GM23338 (cell line): ENCODE measurements at regions not wholly inside any gene's neighbourhood (a gene's known extent, or its start where the extent isn't known, plus 50 kb on each side); places are given as distances from the start of the nearest gene placed in this dataset.

ENCODE experiments used
- ATAC-seq: fragments of 200-7000 bp; cut with Tn5 transposase; 3 replicates; pipeline ENCODE4 v1.9.1; 2020
- DNase-seq: peaks from one replicate; pipeline ENCODE4 v3.0.0-alpha.2; 2015; ENCODE audit warnings: low spot score
- H2AFZ ChIP-seq: fragments of 200-600 bp; sonication (generic); 2 replicates; pipeline ENCODE4 v1.8.0; 2016; ENCODE audit warnings: antibody characterized with exemption, mild to moderate bottlenecking, moderate library complexity
- H3F3A ChIP-seq: fragments of 200-600 bp; sonication (generic); replicated peaks from 2 replicates; pipeline ENCODE4 v1.8.0; 2017; ENCODE audit warnings: antibody characterized with exemption, mixed run types, low read depth
- H3K27ac ChIP-seq: fragments of 200-600 bp; sonication (generic); 2 replicates; pipeline ENCODE4 v1.6.1; 2016; ENCODE audit warnings: low read depth
- H3K27me3 ChIP-seq: fragments of 200-600 bp; sonication (generic); 2 replicates; pipeline ENCODE4 v1.8.0; 2016; ENCODE audit warnings: mild to moderate bottlenecking, mixed run types, moderate library complexity; ENCODE audit not compliant: insufficient read depth
- H3K36me3 ChIP-seq: fragments of 200-600 bp; sonication (generic); 2 replicates; pipeline ENCODE4 v1.8.0; 2016; ENCODE audit warnings: mild to moderate bottlenecking; ENCODE audit not compliant: insufficient read depth
- H3K4me1 ChIP-seq: fragments of 200-600 bp; sonication (generic); 2 replicates; pipeline ENCODE4 v1.8.0; 2016; ENCODE audit warnings: mild to moderate bottlenecking, moderate library complexity; ENCODE audit not compliant: insufficient read depth
- H3K4me2 ChIP-seq: fragments of 200-600 bp; sonication (generic); 2 replicates; pipeline ENCODE4 v1.7.1; 2017; ENCODE audit warnings: mixed run types
- H3K4me3 ChIP-seq: fragments of 200-600 bp; sonication (generic); 2 replicates; pipeline ENCODE4 v1.6.1; 2016; ENCODE audit warnings: mixed run types
- H3K79me2 ChIP-seq: fragments of 200-600 bp; sonication (generic); replicated peaks from 2 replicates; pipeline ENCODE4 v1.8.0; 2017; ENCODE audit warnings: mild to moderate bottlenecking; ENCODE audit not compliant: insufficient read depth
- H3K9me2 ChIP-seq: fragments of 200-600 bp; sonication (generic); 2 replicates; pipeline ENCODE4 v1.8.0; 2017; ENCODE audit not compliant: insufficient read depth
- H4K20me1 ChIP-seq: fragments of 200-600 bp; sonication (generic); replicated peaks from 2 replicates; pipeline ENCODE4 v1.8.0; 2017; ENCODE audit warnings: mild to moderate bottlenecking; ENCODE audit not compliant: insufficient read depth
- H3K27ac Mint-ChIP-seq: 2 replicates; pipeline ENCODE4 v1.8.0; 2020; ENCODE audit warnings: inconsistent platforms, mild to moderate bottlenecking, moderate library complexity, mixed read lengths
- H3K27me3 Mint-ChIP-seq: 3 replicates; pipeline ENCODE4 v1.8.0; 2022; ENCODE audit warnings: low read depth, mild to moderate bottlenecking, moderate library complexity, mixed read lengths, inconsistent platforms; ENCODE audit not compliant: insufficient read depth, poor library complexity
- H3K36me3 Mint-ChIP-seq: 3 replicates; pipeline ENCODE4 v1.8.0; 2021; ENCODE audit warnings: low read depth, mild to moderate bottlenecking, inconsistent platforms, moderate library complexity, mixed read lengths
- H3K4me1 Mint-ChIP-seq: 3 replicates; pipeline ENCODE4 v1.8.0; 2020; ENCODE audit warnings: mild to moderate bottlenecking, inconsistent platforms, mixed read lengths
- H3K4me3 Mint-ChIP-seq: 3 replicates; pipeline ENCODE4 v1.8.0; 2021; ENCODE audit warnings: moderate library complexity, mild to moderate bottlenecking, inconsistent platforms, mixed read lengths
- H3K9me3 Mint-ChIP-seq: 3 replicates; pipeline ENCODE4 v1.8.0; 2020; ENCODE audit warnings: moderate library complexity, mild to moderate bottlenecking, inconsistent platforms, mixed read lengths
- CREB1 ChIP-seq: fragments of 250-450 bp; sonication (Bioruptor Pico); IDR thresholded peaks from 2 replicates; pipeline ENCODE4 v1.5.0; 2020; ENCODE audit warnings: low read depth, mild to moderate bottlenecking, moderate library complexity
- ETS1 ChIP-seq: IDR thresholded peaks from 2 replicates; pipeline ENCODE4 v1.6.1; 2016; ENCODE audit warnings: antibody characterized with exemption
- EZH2phosphoT487 ChIP-seq: fragments of 200-600 bp; sonication (generic); IDR thresholded peaks from one replicate; pipeline ENCODE4 v1.8.1; 2018; ENCODE audit warnings: antibody characterized with exemption; ENCODE audit not compliant: unreplicated experiment
- JUNB ChIP-seq: IDR thresholded peaks from one replicate; pipeline ENCODE4 v1.6.1; 2016; ENCODE audit warnings: antibody characterized with exemption; ENCODE audit not compliant: unreplicated experiment
- NANOG ChIP-seq: IDR thresholded peaks from 2 replicates; pipeline ENCODE4 v1.6.1; 2016; ENCODE audit warnings: antibody characterized with exemption, borderline replicate concordance
- POLR2AphosphoS5 ChIP-seq: IDR thresholded peaks from 2 replicates; pipeline ENCODE4 v1.6.1; 2016; ENCODE audit warnings: antibody characterized with exemption, low read depth
- ZNF114 ChIP-seq: fragments of 250-450 bp; sonication (Bioruptor Pico); IDR thresholded peaks from 2 replicates; pipeline ENCODE4 v1.5.0; 2020; ENCODE audit warnings: mild to moderate bottlenecking, moderate library complexity
- TF ChIP-seq, protein P1 (sequence below), 2 experiments: fragments of 200-600 bp in 1 of 2; sonication (generic) in 1 of 2; conservative IDR thresholded peaks; 2 replicates each; pipeline versions ENCODE4 v1.5.1 to v1.6.1; 2016 to 2017; ENCODE audit warnings: antibody characterized with exemption in 2 of 2, low read depth in 2 of 2, mild to moderate bottlenecking in 2 of 2, moderate library complexity in 1 of 2

DNA sequence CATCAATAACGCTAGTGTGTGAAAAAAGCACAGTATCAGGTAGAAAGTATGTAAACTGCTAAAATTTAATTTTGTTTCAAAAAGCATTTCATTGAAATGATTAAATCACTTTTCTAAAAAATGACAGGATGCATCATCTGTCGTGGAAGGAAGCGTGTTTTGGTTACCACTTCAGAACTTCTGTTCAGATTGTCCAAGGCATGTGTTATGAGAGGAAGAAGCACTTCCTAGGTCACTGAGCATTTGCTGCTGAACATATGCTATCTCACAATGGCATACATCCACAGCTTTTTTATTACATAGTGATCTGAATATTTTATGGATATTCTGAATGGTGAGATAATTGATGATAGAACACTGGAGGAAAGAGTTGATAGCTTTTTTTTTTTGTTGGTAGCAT, 737.5 kb downstream of the SATB2 start:
- no peak for TF ChIP-seq NANOG
- TF ChIP-seq EZH2phosphoT487 = no peak
- no peak for TF ChIP-seq JUNB
- no peak for TF ChIP-seq POLR2AphosphoS5
- TF ChIP-seq ETS1 = no peak
- H3K27ac ChIP-seq = no peak overlapping the region
- DNase-seq (no peak), ATAC-seq (no peak)
- H3K79me2 ChIP-seq = no peaks in the 10 kb centered on the region
- no peak overlapping the region for H3K27ac Mint-ChIP-seq
- no peaks in the 10 kb centered on the region for H3K9me3 Mint-ChIP-seq
- H3K36me3 ChIP-seq = no peaks in the 10 kb centered on the region
- H3K4me3 Mint-ChIP-seq = no peak overlapping the region
- no peaks in the 10 kb centered on the region for H3K27me3 ChIP-seq
- H3K4me1 Mint-ChIP-seq = no peaks in the 10 kb centered on the region
- H3K27me3 Mint-ChIP-seq = no peaks in the 10 kb centered on the region
- no peak overlapping the region for H3K4me3 ChIP-seq
- H3K4me2 ChIP-seq = no peak overlapping the region
- H3K36me3 Mint-ChIP-seq = no peaks in the 10 kb centered on the region
- H4K20me1 ChIP-seq = no peaks in the 10 kb centered on the region
- H3F3A ChIP-seq = no peaks in the 10 kb centered on the region
- no peaks in the 10 kb centered on the region for H3K9me2 ChIP-seq
- no peak overlapping the region for H2AFZ ChIP-seq
- no peaks in the 10 kb centered on the region for H3K4me1 ChIP-seq

DNA sequence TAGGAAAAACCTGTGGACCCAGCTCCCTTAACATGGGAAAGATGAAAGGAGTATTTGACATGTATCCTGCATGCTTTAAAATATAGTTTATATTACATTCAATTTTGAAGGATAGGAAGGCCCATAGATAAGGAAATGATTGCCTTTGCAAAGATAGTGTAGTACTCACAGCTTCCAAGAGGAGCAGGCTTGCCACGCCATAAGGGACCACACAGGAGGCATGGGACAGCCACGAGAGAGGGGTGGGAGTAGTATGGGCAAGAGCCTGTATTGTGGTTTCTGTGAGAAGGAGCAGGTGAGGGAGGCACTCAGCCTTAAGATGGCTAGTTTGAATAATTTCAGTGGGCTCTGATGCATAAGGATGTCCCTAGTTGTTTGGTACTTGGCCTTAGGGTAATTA, 740.3 kb downstream of the SATB2 start:
- Histone ChIP-seq H3F3A (no peaks in the 10 kb centered on the region), H3K4me2 (no peak overlapping the region)
- ATAC-seq = peak; percentile 73

More for the DNA sequence above, 740.3 kb downstream of the SATB2 start:
- Histone ChIP-seq H2AFZ (no peak overlapping the region), H3K4me3 (no peak overlapping the region), H3K9me2 (no peaks in the 10 kb centered on the region), H3K79me2 (no peaks in the 10 kb centered on the region), H4K20me1 (no peaks in the 10 kb centered on the region), H3K4me1 (no peaks in the 10 kb centered on the region), H3K36me3 (no peaks in the 10 kb centered on the region), H3K27ac (no peak overlapping the region), H3K27me3 (no peaks in the 10 kb centered on the region)
- Mint-ChIP-seq H3K36me3 (no peaks in the 10 kb centered on the region), H3K4me3 (no peak overlapping the region), H3K27ac (no peak overlapping the region), H3K9me3 (no peaks in the 10 kb centered on the region), H3K27me3 (peaks cover 1% of the 10 kb centered on the region), H3K4me1 (no peaks in the 10 kb centered on the region; the same call in 1 of the 3 replicates)
- peak; percentile 44 for DNase-seq
- TF ChIP-seq, protein P1, sequence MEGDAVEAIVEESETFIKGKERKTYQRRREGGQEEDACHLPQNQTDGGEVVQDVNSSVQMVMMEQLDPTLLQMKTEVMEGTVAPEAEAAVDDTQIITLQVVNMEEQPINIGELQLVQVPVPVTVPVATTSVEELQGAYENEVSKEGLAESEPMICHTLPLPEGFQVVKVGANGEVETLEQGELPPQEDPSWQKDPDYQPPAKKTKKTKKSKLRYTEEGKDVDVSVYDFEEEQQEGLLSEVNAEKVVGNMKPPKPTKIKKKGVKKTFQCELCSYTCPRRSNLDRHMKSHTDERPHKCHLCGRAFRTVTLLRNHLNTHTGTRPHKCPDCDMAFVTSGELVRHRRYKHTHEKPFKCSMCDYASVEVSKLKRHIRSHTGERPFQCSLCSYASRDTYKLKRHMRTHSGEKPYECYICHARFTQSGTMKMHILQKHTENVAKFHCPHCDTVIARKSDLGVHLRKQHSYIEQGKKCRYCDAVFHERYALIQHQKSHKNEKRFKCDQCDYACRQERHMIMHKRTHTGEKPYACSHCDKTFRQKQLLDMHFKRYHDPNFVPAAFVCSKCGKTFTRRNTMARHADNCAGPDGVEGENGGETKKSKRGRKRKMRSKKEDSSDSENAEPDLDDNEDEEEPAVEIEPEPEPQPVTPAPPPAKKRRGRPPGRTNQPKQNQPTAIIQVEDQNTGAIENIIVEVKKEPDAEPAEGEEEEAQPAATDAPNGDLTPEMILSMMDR (conservative IDR thresholded peaks at IDR 0.05; ENCODE audit: low read depth in 2 of 2) = peak; percentile 23 to 37; a peak in 3 of 4 replicates
- TF ChIP-seq JUNB = no peak
- no peak for TF ChIP-seq ZNF114 (CRISPR knock-in tag)
- no peak for TF ChIP-seq CREB1
- TF ChIP-seq ETS1 = no peak
